H9 (cell line): ENCODE measurements at regions not wholly inside any gene's neighbourhood (a gene's known extent, or its start where the extent isn't known, plus 50 kb on each side); places are given as distances from the start of the nearest gene placed in this dataset.

Experiments used
- DNase-seq: peaks from one replicate; pipeline ENCODE4 v3.0.0-alpha.2; 2017
- H2AFZ ChIP-seq: one replicate; pipeline ENCODE4 v1.6.1; 2013; ENCODE audit warnings: mild to moderate bottlenecking, low read length, control low read depth, moderate library complexity
- H2AK5ac ChIP-seq: 2 replicates; pipeline ENCODE4 v1.6.1; 2013; ENCODE audit warnings: low read length, control low read depth, mixed read lengths; ENCODE audit not compliant: insufficient read length
- H2BK120ac ChIP-seq: one replicate; pipeline ENCODE4 v1.6.1; 2013; ENCODE audit warnings: low read depth, mild to moderate bottlenecking, low read length, control low read depth, inconsistent platforms; ENCODE audit not compliant: poor library complexity, severe bottlenecking
- H2BK12ac ChIP-seq: 2 replicates; pipeline ENCODE4 v1.6.1; 2013; ENCODE audit warnings: low read length, control low read depth, mixed read lengths, low read depth; ENCODE audit not compliant: insufficient read length
- H2BK15ac ChIP-seq: 2 replicates; pipeline ENCODE4 v1.6.1; 2013; ENCODE audit warnings: low read depth, low read length, control low read depth
- H2BK20ac ChIP-seq: one replicate; pipeline ENCODE4 v1.6.1; 2013; ENCODE audit warnings: low read depth, mild to moderate bottlenecking, low read length, control low read depth, inconsistent platforms; ENCODE audit not compliant: poor library complexity, severe bottlenecking
- H2BK5ac ChIP-seq: 2 replicates; pipeline ENCODE4 v1.6.1; 2013; ENCODE audit warnings: low read length, control low read depth, mixed read lengths; ENCODE audit not compliant: insufficient read length
- H3K14ac ChIP-seq: 2 replicates; pipeline ENCODE4 v1.6.1; 2013; ENCODE audit warnings: low read length, control low read depth; ENCODE audit not compliant: insufficient read depth
- H3K18ac ChIP-seq: 2 replicates; pipeline ENCODE4 v1.6.1; 2013; ENCODE audit warnings: low read depth, mild to moderate bottlenecking, mixed read lengths, low read length, control low read depth; ENCODE audit not compliant: insufficient read length
- H3K23ac ChIP-seq: 2 replicates; pipeline ENCODE4 v1.6.1; 2013; ENCODE audit warnings: low read length, control low read depth, mixed read lengths, low read depth; ENCODE audit not compliant: insufficient read length
- H3K23me2 ChIP-seq: 2 replicates; pipeline ENCODE4 v1.6.1; 2013; ENCODE audit warnings: low read depth, mild to moderate bottlenecking, mixed read lengths, low read length, control low read depth; ENCODE audit not compliant: insufficient read length, poor library complexity, severe bottlenecking
- H3K27ac ChIP-seq: 2 replicates; pipeline ENCODE4 v1.5.1; 2013; ENCODE audit warnings: low read length, control low read depth, mixed read lengths, low read depth; ENCODE audit not compliant: insufficient read length
- H3K27me3 ChIP-seq: 2 replicates; pipeline ENCODE4 v1.6.1; 2013; ENCODE audit warnings: low read length, control low read depth, inconsistent platforms; ENCODE audit not compliant: insufficient read depth
- H3K4ac ChIP-seq: 2 replicates; pipeline ENCODE4 v1.6.1; 2013; ENCODE audit warnings: low read depth, mild to moderate bottlenecking, control low read depth, inconsistent platforms, low read length, moderate library complexity
- H3K4me1 ChIP-seq: 2 replicates; pipeline ENCODE4 v1.6.1; 2013; ENCODE audit warnings: low read length, control low read depth, inconsistent platforms; ENCODE audit not compliant: insufficient read depth
- H3K4me2 ChIP-seq: 2 replicates; pipeline ENCODE4 v1.6.1; 2013; ENCODE audit warnings: low read length, control low read depth, mixed read lengths; ENCODE audit not compliant: insufficient read length, insufficient read depth
- H3K56ac ChIP-seq: 2 replicates; pipeline ENCODE4 v1.6.1; 2013; ENCODE audit warnings: low read depth, mild to moderate bottlenecking, mixed read lengths, low read length, control low read depth; ENCODE audit not compliant: insufficient read length
- H3K79me1 ChIP-seq: 2 replicates; pipeline ENCODE4 v1.6.1; 2013; ENCODE audit warnings: low read depth, mild to moderate bottlenecking, moderate library complexity, low read length, control low read depth, inconsistent platforms; ENCODE audit not compliant: insufficient read depth, poor library complexity, severe bottlenecking
- H3K79me2 ChIP-seq: 2 replicates; pipeline ENCODE4 v1.6.1; 2013; ENCODE audit warnings: low read length, control low read depth, inconsistent platforms; ENCODE audit not compliant: insufficient read depth
- H3K9ac ChIP-seq: 2 replicates; pipeline ENCODE4 v1.6.1; 2013; ENCODE audit warnings: low read length, control low read depth, mixed read lengths; ENCODE audit not compliant: insufficient read length; ENCODE audit errors: extremely low read depth
- H3K9me3 ChIP-seq: one replicate; pipeline ENCODE4 v1.6.1; 2013; ENCODE audit warnings: low read depth, low read length, inconsistent platforms; ENCODE audit not compliant: control insufficient read depth
- H3T11ph ChIP-seq: one replicate; pipeline ENCODE4 v1.6.1; 2013; ENCODE audit warnings: mild to moderate bottlenecking, low read length, control low read depth, inconsistent platforms
- H4K20me1 ChIP-seq: one replicate; pipeline ENCODE4 v1.6.1; 2013; ENCODE audit not compliant: control insufficient read depth, insufficient read length, insufficient read depth
- H4K5ac ChIP-seq: 2 replicates; pipeline ENCODE4 v1.6.1; 2013; ENCODE audit warnings: low read depth, mild to moderate bottlenecking, mixed read lengths, low read length, control low read depth; ENCODE audit not compliant: insufficient read length
- H4K8ac ChIP-seq: replicated peaks from 2 replicates; pipeline ENCODE4 v1.6.1; 2013; ENCODE audit warnings: low read length, control low read depth, mixed read lengths, low read depth; ENCODE audit not compliant: insufficient read length
- H4K91ac ChIP-seq: 2 replicates; pipeline ENCODE4 v1.6.1; 2013; ENCODE audit warnings: low read depth, mild to moderate bottlenecking, moderate library complexity, mixed read lengths, low read length, control low read depth; ENCODE audit not compliant: insufficient read length
- H3K27ac Mint-ChIP-seq, 3 experiments: 2 replicates in 2 of 3; 3 replicates in 1 of 3; pipeline ENCODE4 v1.8.0; 2020 to 2021; ENCODE audit warnings: mixed read lengths in 3 of 3, mild to moderate bottlenecking in 1 of 3, moderate library complexity in 1 of 3
- H3K27me3 Mint-ChIP-seq: 2 replicates; pipeline ENCODE4 v1.8.0; 2021; ENCODE audit warnings: low read depth, mild to moderate bottlenecking, moderate library complexity, mixed read lengths
- H3K36me3 Mint-ChIP-seq, 3 experiments: 2 replicates in 2 of 3; 3 replicates in 1 of 3; pipeline ENCODE4 v1.8.0; 2020 to 2021; ENCODE audit warnings: low read depth in 3 of 3, mixed read lengths in 3 of 3; ENCODE audit not compliant: insufficient read depth in 1 of 3
- H3K4me1 Mint-ChIP-seq, 2 experiments: 2 replicates each; pipeline ENCODE4 v1.8.0; 2020; ENCODE audit warnings: mixed read lengths in 2 of 2
- H3K4me3 Mint-ChIP-seq, 2 experiments: 2 replicates in 1 of 2; 3 replicates in 1 of 2; pipeline ENCODE4 v1.8.0; 2020 to 2021; ENCODE audit warnings: mild to moderate bottlenecking in 2 of 2, mixed read lengths in 2 of 2, moderate library complexity in 1 of 2
- H3K9me3 Mint-ChIP-seq, 2 experiments: 2 replicates in 1 of 2; 3 replicates in 1 of 2; pipeline ENCODE4 v1.8.0; 2020; ENCODE audit warnings: mild to moderate bottlenecking in 2 of 2, mixed read lengths in 2 of 2, moderate library complexity in 1 of 2
- CTCF ChIP-seq: fragments of 200-600 bp; sonication (generic); conservative IDR thresholded peaks from 3 replicates; pipeline ENCODE4 v1.8.0; 2021; ENCODE audit warnings: antibody characterized with exemption, mild to moderate bottlenecking
- WGBS: extraction: QIAGEN DNeasy Blood & Tissue Kit; methylation state at CpG from one replicate; pipeline ENCODE4 v1.1.7; 2013; ENCODE audit warnings: missing lambda C conversion rate, low lambda C conversion rate, mixed read lengths; ENCODE audit not compliant: insufficient read length; ENCODE audit errors: extremely low coverage; 5-methylcytosine and 5-hydroxymethylcytosine counted together

GRCh38 chr6:106005954-106006353 is 80.2 kb upstream of the PRDM1 start:
- no peak overlapping the region; a peak in 1 of 7 replicates for H3K27ac Mint-ChIP-seq
- peaks cover 65 to 71% of the 10 kb centered on the region in 2 experiments for H3K4me1 Mint-ChIP-seq
- no peaks in the 10 kb centered on the region for H4K20me1 ChIP-seq
- H2BK15ac ChIP-seq = no peak overlapping the region
- no peaks in the 10 kb centered on the region for H3K79me2 ChIP-seq
- H3K27me3 ChIP-seq = peaks cover 2% of the 10 kb centered on the region; the same call in 1 of the 2 replicates
- peaks cover 4% of the 10 kb centered on the region; the same call in 1 of the 2 replicates for H3K4me1 ChIP-seq
- no peak overlapping the region for H3T11ph ChIP-seq
- H3K23ac ChIP-seq = no peak overlapping the region
- H3K56ac ChIP-seq = no peak overlapping the region
- no peak overlapping the region for H4K5ac ChIP-seq
- no peak for TF ChIP-seq CTCF
- no peaks in the 10 kb centered on the region for H3K23me2 ChIP-seq
- H3K9ac ChIP-seq = no peak overlapping the region
- H2AFZ ChIP-seq = no peak overlapping the region
- no peak overlapping the region for H2BK5ac ChIP-seq
- H2BK20ac ChIP-seq = no peak overlapping the region
- H3K4ac ChIP-seq = no peak overlapping the region
- H4K8ac ChIP-seq = no peak overlapping the region
- H4K91ac ChIP-seq = no peak overlapping the region
- no peak overlapping the region for H3K4me2 ChIP-seq
- no peaks in the 10 kb centered on the region for H3K36me3 Mint-ChIP-seq
- no peaks in the 10 kb centered on the region for H3K79me1 ChIP-seq
- H3K27me3 Mint-ChIP-seq = peaks cover 3% of the 10 kb centered on the region
- no peaks in the 10 kb centered on the region; a peak in 1 of 5 replicates for H3K9me3 Mint-ChIP-seq
- no peak overlapping the region for H2BK120ac ChIP-seq
- H3K27ac ChIP-seq = no peak overlapping the region
- no peak for DNase-seq
- H3K4me3 Mint-ChIP-seq = no peak overlapping the region
- no CpG with 5 or more reads among the region's 6 CpGs for WGBS
- H2AK5ac ChIP-seq = no peak overlapping the region
- H3K9me3 ChIP-seq = no peaks in the 10 kb centered on the region
- no peak overlapping the region for H3K14ac ChIP-seq
- H2BK12ac ChIP-seq = no peak overlapping the region
- no peak overlapping the region for H3K18ac ChIP-seq
